Chondrocyte (in vitro differentiated cells): ENCODE measurements at regions not wholly inside any gene's neighbourhood (a gene's known extent, or its start where the extent isn't known, plus 50 kb on each side); places are given as distances from the start of the nearest gene placed in this dataset.
A peak's percentile ranks its signal among the peaks of the same experiment; 100 is the strongest.

Experiments used
- DNase-seq: peaks from one replicate; pipeline ENCODE4 v3.0.0; 2021; ENCODE audit warnings: mixed read lengths, low spot score
- H3K27ac Mint-ChIP-seq: one replicate; pipeline ENCODE4 v1.8.0; 2021; ENCODE audit warnings: mild to moderate bottlenecking, moderate library complexity, mixed read lengths; ENCODE audit not compliant: unreplicated experiment
- H3K27me3 Mint-ChIP-seq: 2 replicates; pipeline ENCODE4 v1.8.0; 2021; ENCODE audit warnings: low read depth, mixed read lengths
- H3K36me3 Mint-ChIP-seq: 2 replicates; pipeline ENCODE4 v1.8.0; 2021; ENCODE audit warnings: low read depth, mixed read lengths
- H3K4me1 Mint-ChIP-seq: 2 replicates; pipeline ENCODE4 v1.8.0; 2021; ENCODE audit warnings: low read depth, mild to moderate bottlenecking, mixed read lengths
- H3K4me3 Mint-ChIP-seq: one replicate; pipeline ENCODE4 v1.8.0; 2021; ENCODE audit warnings: mild to moderate bottlenecking, moderate library complexity, mixed read lengths; ENCODE audit not compliant: unreplicated experiment
- H3K9me3 Mint-ChIP-seq: 2 replicates; pipeline ENCODE4 v1.8.0; 2021; ENCODE audit warnings: low read depth, mixed read lengths
- CTCF ChIP-seq: fragments of 200-600 bp; sonication (generic); IDR thresholded peaks from 2 replicates; pipeline ENCODE4 v1.5.0; 2021; ENCODE audit warnings: antibody characterized with exemption, mild to moderate bottlenecking, moderate library complexity

GRCh38 chr17:77512062-77512946 lies 371.5 kb downstream of the SEC14L1 start:
- H3K9me3 Mint-ChIP-seq, result peaks cover 17% of the 10 kb centered on the region

GRCh38 chr17:77513045-77513444 lies 372.3 kb downstream of the SEC14L1 start:
- no peaks in the 10 kb centered on the region for H3K4me1 Mint-ChIP-seq
- no peaks in the 10 kb centered on the region for H3K27me3 Mint-ChIP-seq

More at GRCh38 chr17:77512062-77512946, 371.5 kb downstream of the SEC14L1 start:
- DNase-seq, result no peak
- no peak for TF ChIP-seq CTCF
- Mint-ChIP-seq H3K36me3 (peaks cover 4% of the 10 kb centered on the region), H3K4me3 (no peak overlapping the region), H3K27me3 (no peaks in the 10 kb centered on the region), H3K4me1 (no peaks in the 10 kb centered on the region), H3K27ac (no peak overlapping the region)

GRCh38 chr17:77515227-77515626 lies 374.5 kb downstream of the SEC14L1 start:
- no peaks in the 10 kb centered on the region for H3K4me1 Mint-ChIP-seq
- no peaks in the 10 kb centered on the region for H3K27me3 Mint-ChIP-seq
- H3K27ac Mint-ChIP-seq, result no peak overlapping the region
- no peak for TF ChIP-seq CTCF
- DNase-seq, result no peak
- peaks cover 4% of the 10 kb centered on the region for H3K36me3 Mint-ChIP-seq
- peaks cover 17% of the 10 kb centered on the region for H3K9me3 Mint-ChIP-seq
- no peak overlapping the region for H3K4me3 Mint-ChIP-seq

More at GRCh38 chr17:77513045-77513444, 372.3 kb downstream of the SEC14L1 start:
- Mint-ChIP-seq H3K4me3 (no peak overlapping the region), H3K27ac (no peak overlapping the region), H3K36me3 (peaks cover 4% of the 10 kb centered on the region), H3K9me3 (peaks cover 17% of the 10 kb centered on the region)
- DNase-seq, result peak; percentile 5
- no peak for TF ChIP-seq CTCF

GRCh38 chr17:77516902-77517301 lies 376.1 kb downstream of the SEC14L1 start:
- no peak overlapping the region for H3K4me3 Mint-ChIP-seq
- peaks cover 4% of the 10 kb centered on the region for H3K36me3 Mint-ChIP-seq
- H3K4me1 Mint-ChIP-seq, result no peaks in the 10 kb centered on the region
- H3K27ac Mint-ChIP-seq, result no peak overlapping the region
- DNase-seq, result peak; percentile 14
- no peak for TF ChIP-seq CTCF
- no peaks in the 10 kb centered on the region for H3K27me3 Mint-ChIP-seq
- H3K9me3 Mint-ChIP-seq, result peaks cover 8% of the 10 kb centered on the region

GRCh38 chr17:77521076-77521475 lies 380.3 kb downstream of the SEC14L1 start:
- H3K9me3 Mint-ChIP-seq, result peaks cover 5% of the 10 kb centered on the region
- peaks cover 11% of the 10 kb centered on the region for H3K27me3 Mint-ChIP-seq
- peaks cover 4% of the 10 kb centered on the region for H3K36me3 Mint-ChIP-seq
- TF ChIP-seq CTCF, result no peak
- H3K4me3 Mint-ChIP-seq, result no peak overlapping the region
- DNase-seq, result no peak
- H3K27ac Mint-ChIP-seq, result no peak overlapping the region
- H3K4me1 Mint-ChIP-seq, result no peaks in the 10 kb centered on the region
